Adrenal gland (tissue), 9 donors: ENCODE measurements at regions not wholly inside any gene's neighbourhood (a gene's known extent, or its start where the extent isn't known, plus 50 kb on each side); places are given as distances from the start of the nearest gene placed in this dataset.

Experiments
- DNase-seq, 7 donors: peaks; one replicate each; pipeline ENCODE4 v3.0.0-alpha.2; 2019 to 2020
- H3K27ac ChIP-seq, 5 donors: fragments of 200-600 bp; sonication (generic) in 4 of 5; 1 replicate in 3 of 5; 2 replicates in 2 of 5; pipeline versions ENCODE4 v1.5.1 to v1.8.0; 2016 to 2020; ENCODE audit warnings: mild to moderate bottlenecking in 1 of 5
- H3K27me3 ChIP-seq: fragments of 200-600 bp; 2 replicates; pipeline ENCODE4 v1.8.0; 2021
- H3K36me3 ChIP-seq, 2 donors: fragments of 200-600 bp; replicated peaks in 1 of 2; 1 replicate in 1 of 2; 2 replicates in 1 of 2; pipeline versions ENCODE4 v1.5.1 to v1.8.0; 2018 to 2022
- H3K4me1 ChIP-seq, 2 donors: fragments of 200-600 bp; replicated peaks in 1 of 2; 1 replicate in 1 of 2; 2 replicates in 1 of 2; pipeline versions ENCODE4 v1.5.1 to v1.8.0; 2018 to 2021
- H3K4me3 ChIP-seq, 4 donors: fragments of 200-600 bp; sonication (generic) in 3 of 4; one replicate each; pipeline ENCODE4 v1.5.1; 2016 to 2018
- H3K9me3 ChIP-seq, 3 donors: fragments of 200-600 bp; sonication (generic) in 1 of 3; replicated peaks in 1 of 3; 1 replicate in 2 of 3; 2 replicates in 1 of 3; pipeline versions ENCODE4 v1.5.1 to v1.8.0; 2016 to 2021
- CTCF ChIP-seq, 6 experiments: fragments of 450-650 bp in 4 of 6; fragments of 200-600 bp in 2 of 6; sonication (generic) in 1 of 6; IDR thresholded peaks; 1 replicate in 5 of 6; 2 replicates in 1 of 6; pipeline versions ENCODE4 v1.5.1 to v1.8.0; 2016 to 2021; ENCODE audit warnings: antibody characterized with exemption in 6 of 6, mild to moderate bottlenecking in 2 of 6, moderate library complexity in 1 of 6
- POLR2A ChIP-seq, 2 donors: fragments of 450-650 bp; IDR thresholded peaks; one replicate each; pipeline ENCODE4 v1.6.1; 2017; ENCODE audit warnings: antibody characterized with exemption in 2 of 2, mild to moderate bottlenecking in 2 of 2, moderate library complexity in 1 of 2
- WGBS, 4 donors: extraction: QIAGEN DNeasy Blood & Tissue Kit in 2 of 4; methylation state at CpG; one replicate each; pipeline versions ENCODE4 v1.1.5 to v1.1.7; 2013 to 2017; 5-methylcytosine and 5-hydroxymethylcytosine counted together
- intact Hi-C, 2 donors: fragments of 100-400 bp; cut with DNase I; formaldehyde crosslinking; loops; one replicate each; pipeline versions ENCODE4 v1.14.1 to v1.15.0; 2022 to 2023
- donor health status: healthy with polysubstance abuse.
- donor health status: Bipolar disorder and iron deficiency.
- donor health status: DM: yes; HTN: yes; CAD: no.
- donor health status: DM: no; HTN: no; CAD: no.
- donor health status: DM: no; HTN: no; CAD: no.

DNA sequence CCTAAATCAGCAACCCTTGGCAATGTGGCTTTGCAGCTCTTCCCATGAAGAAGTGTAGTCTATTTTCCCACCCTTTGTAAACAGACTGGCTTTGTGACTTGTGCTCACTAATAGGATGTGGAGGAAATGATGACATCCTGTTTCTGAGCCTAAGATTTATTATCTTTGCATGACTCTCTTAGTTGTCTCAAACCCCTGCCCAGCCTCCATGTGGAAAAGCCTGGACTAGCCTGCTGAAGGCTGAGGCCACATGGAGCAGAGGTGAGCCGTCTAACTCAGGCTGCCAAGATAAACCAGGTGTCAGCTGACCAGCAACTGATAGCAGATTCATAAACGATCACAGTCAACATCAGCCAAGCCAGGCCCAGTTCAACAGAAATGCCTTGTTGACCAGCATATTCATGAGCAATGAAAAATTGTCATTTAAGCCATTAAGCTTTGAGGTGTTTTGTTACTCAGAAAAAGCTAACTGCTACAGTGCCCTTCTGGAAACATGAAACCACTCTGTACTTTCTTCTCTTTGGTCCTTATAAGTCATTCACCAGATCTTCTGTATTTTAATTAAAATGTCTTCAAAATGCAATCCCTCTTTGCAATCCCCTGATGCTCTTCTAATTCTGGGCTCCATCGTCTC is 586.3 kb upstream of the ANKRD30A start:
- H3K27ac ChIP-seq: no peak overlapping the region
- DNase-seq: peak in 5 of 7 donors; percentile 15 to 55 (median 17)
- no peaks in the 10 kb centered on the region for H3K36me3 ChIP-seq
- no peak overlapping the region for H3K4me3 ChIP-seq
- no peaks in the 10 kb centered on the region for H3K27me3 ChIP-seq
- 41 to 49% (median 44%) methylated on average over 3 of the region's 3 CpGs for WGBS, 4 donors
- H3K9me3 ChIP-seq: no peaks in the 10 kb centered on the region
- no peaks in the 10 kb centered on the region for H3K4me1 ChIP-seq
- intact Hi-C loops: no loop called here
- TF ChIP-seq POLR2A (IDR thresholded peaks at IDR 0.05) (no peak), CTCF (IDR thresholded peaks at IDR 0.05) (no peak)

DNA sequence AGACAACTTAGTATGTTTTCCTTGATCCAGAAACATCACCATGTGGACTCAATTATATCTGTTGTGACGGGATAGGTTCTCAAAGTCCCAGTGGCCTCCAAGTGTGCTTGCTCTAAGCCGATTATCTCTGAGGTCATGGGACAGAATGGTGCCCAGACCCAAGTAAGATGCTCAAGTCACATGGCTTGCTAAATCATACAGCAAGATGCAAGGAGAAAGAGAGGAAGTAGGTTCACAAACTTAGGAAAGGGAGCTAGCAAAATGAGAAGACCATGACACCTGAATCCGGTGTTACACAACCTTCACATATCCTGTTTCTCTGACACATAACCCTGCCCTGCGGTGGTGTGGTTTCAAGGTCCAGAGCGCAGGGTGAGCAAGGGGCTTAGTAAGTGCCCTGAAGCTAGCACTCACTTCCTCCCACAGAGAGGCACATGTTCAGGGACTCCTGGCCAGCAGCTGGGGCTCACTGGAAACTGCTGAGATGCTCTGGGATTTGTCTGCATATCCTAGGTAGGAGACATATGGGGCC is 590.9 kb upstream of the ANKRD30A start:
- H3K4me3 ChIP-seq: no peak overlapping the region
- TF ChIP-seq CTCF (IDR thresholded peaks at IDR 0.05) (no peak), POLR2A (IDR thresholded peaks at IDR 0.05) (no peak)
- intact Hi-C loops: no loop called here
- H3K9me3 ChIP-seq: peaks cover 0 to under 1% (median 0%) of the 10 kb centered on the region in 3 donors
- no peak for DNase-seq
- H3K27me3 ChIP-seq: no peaks in the 10 kb centered on the region
- 59 to 82% (median 61%) methylated on average over 5 of the region's 5 CpGs for WGBS, 4 donors
- H3K36me3 ChIP-seq: no peaks in the 10 kb centered on the region
- no peaks in the 10 kb centered on the region for H3K4me1 ChIP-seq
- H3K27ac ChIP-seq: no peak overlapping the region

GRCh38 chr10:36533861-36534260 is 591.5 kb upstream of the ANKRD30A start:
- no peak overlapping the region for H3K4me3 ChIP-seq
- TF ChIP-seq POLR2A (IDR thresholded peaks at IDR 0.05) (no peak), CTCF (IDR thresholded peaks at IDR 0.05) (no peak)
- peaks cover 0 to 7% (median 0%) of the 10 kb centered on the region in 3 donors for H3K9me3 ChIP-seq
- no peaks in the 10 kb centered on the region for H3K36me3 ChIP-seq
- 88 to 94% (median 91%) methylated on average over 8 of the region's 8 CpGs for WGBS, 4 donors
- H3K27ac ChIP-seq: no peak overlapping the region
- intact Hi-C loops: no loop called here
- no peaks in the 10 kb centered on the region for H3K27me3 ChIP-seq
- no peaks in the 10 kb centered on the region for H3K4me1 ChIP-seq
- no peak for DNase-seq

- Histone ChIP-seq H3K4me1 (no peaks in the 10 kb centered on the region), H3K4me3 (no peak overlapping the region), H3K27ac (no peak overlapping the region), H3K27me3 (no peaks in the 10 kb centered on the region), H3K36me3 (no peaks in the 10 kb centered on the region), H3K9me3 (peaks cover 0 to 13% (median 0%) of the 10 kb centered on the region in 3 donors)
- 85 to 97% (median 91%) methylated on average over 2 of the region's 2 CpGs for WGBS, 4 donors
- no peak for TF ChIP-seq CTCF (IDR thresholded peaks at IDR 0.05)
- TF ChIP-seq POLR2A (IDR thresholded peaks at IDR 0.05): no peak
- DNase-seq: no peak
- intact Hi-C loops: no loop called here
Measured at GRCh38 chr10:36533316-36533715, 592.1 kb upstream of the ANKRD30A start.
